Neural cell (in vitro differentiated cells): ENCODE measurements at regions not wholly inside any gene's neighbourhood (a gene's known extent, or its start where the extent isn't known, plus 50 kb on each side); places are given as distances from the start of the nearest gene placed in this dataset.

Source experiments
- H2AFZ ChIP-seq: fragments of 200-600, 300-800 bp; sonication (generic), shearing (Covaris generic); 2 replicates; pipeline ENCODE4 v1.6.0; 2014; ENCODE audit warnings: low read depth, mild to moderate bottlenecking, antibody characterized with exemption, low read length, moderate library complexity
- H3F3A ChIP-seq: fragments of 200-600 bp; shearing (Covaris generic); 2 replicates; pipeline ENCODE4 v1.6.1; 2016; ENCODE audit warnings: mild to moderate bottlenecking, moderate library complexity, mixed read lengths, antibody characterized with exemption, low read length; ENCODE audit not compliant: insufficient read depth, poor library complexity, severe bottlenecking
- H3K27ac ChIP-seq: fragments of 200-600, 300-800 bp; sonication (generic), shearing (Covaris generic); 2 replicates; pipeline ENCODE4 v1.5.1; 2014; ENCODE audit warnings: mild to moderate bottlenecking, low read length, moderate library complexity
- H3K27me3 ChIP-seq: fragments of 300-800, 200-600 bp; sonication (generic), shearing (Covaris generic); 2 replicates; pipeline ENCODE4 v1.6.0; 2014; ENCODE audit warnings: mild to moderate bottlenecking, low read depth, low read length, moderate library complexity; ENCODE audit not compliant: insufficient read depth
- H3K36me3 ChIP-seq: fragments of 300-800, 200-600 bp; sonication (generic), shearing (Covaris generic); 2 replicates; pipeline ENCODE4 v1.5.1; 2014; ENCODE audit warnings: mild to moderate bottlenecking, antibody characterized with exemption, low read length, moderate library complexity; ENCODE audit not compliant: insufficient read depth
- H3K4me2 ChIP-seq: fragments of 300-800, 200-600 bp; sonication (generic), shearing (Covaris generic); 2 replicates; pipeline ENCODE4 v1.6.0; 2014; ENCODE audit warnings: mild to moderate bottlenecking, low read length
- H3K4me3 ChIP-seq: fragments of 300-800, 200-600 bp; sonication (generic), shearing (Covaris generic); 2 replicates; pipeline ENCODE4 v1.5.1; 2014; ENCODE audit warnings: mild to moderate bottlenecking, low read length, moderate library complexity
- H3K79me2 ChIP-seq: fragments of 200-600 bp; shearing (Covaris generic); replicated peaks from 2 replicates; pipeline ENCODE4 v1.6.0; 2014; ENCODE audit warnings: mild to moderate bottlenecking, low read length, moderate library complexity; ENCODE audit not compliant: insufficient read depth
- H3K9ac ChIP-seq: fragments of 300-800, 200-600 bp; sonication (generic), shearing (Covaris generic); 2 replicates; pipeline ENCODE4 v1.6.1; 2016; ENCODE audit warnings: mild to moderate bottlenecking, low read length, mixed read lengths
- H3K9me2 ChIP-seq: fragments of 200-600 bp; shearing (Covaris generic); 2 replicates; pipeline ENCODE4 v1.6.1; 2016; ENCODE audit warnings: mild to moderate bottlenecking, low read length, mixed read lengths; ENCODE audit not compliant: insufficient read depth
- H3K9me3 ChIP-seq: fragments of 200-600, 300-800 bp; sonication (generic), shearing (Covaris generic); 2 replicates; pipeline ENCODE4 v1.6.1; 2016; ENCODE audit warnings: mild to moderate bottlenecking, mixed run types, low read length, moderate library complexity, mixed read lengths
- H4K20me1 ChIP-seq: fragments of 200-600 bp; shearing (Covaris generic); 2 replicates; pipeline ENCODE4 v1.6.1; 2016; ENCODE audit warnings: mild to moderate bottlenecking, mixed run types; ENCODE audit not compliant: insufficient read depth
- EP300 ChIP-seq: fragments of 450-650 bp; conservative IDR thresholded peaks from 2 replicates; pipeline ENCODE4 v1.6.1; 2014; ENCODE audit warnings: antibody characterized with exemption, mild to moderate bottlenecking, moderate library complexity; ENCODE audit not compliant: poor library complexity, severe bottlenecking
- EZH2 ChIP-seq: fragments of 200-600, 300-800 bp; shearing (Covaris generic), sonication (generic); IDR thresholded peaks from 2 replicates; pipeline ENCODE4 v1.6.1; 2014; ENCODE audit warnings: antibody characterized with exemption, low read length, borderline replicate concordance, mild to moderate bottlenecking; ENCODE audit not compliant: insufficient read depth, poor library complexity, severe bottlenecking
- MXI1 ChIP-seq: fragments of 450-650 bp; conservative IDR thresholded peaks from 2 replicates; pipeline ENCODE4 v1.6.1; 2014; ENCODE audit warnings: antibody characterized with exemption, mild to moderate bottlenecking; ENCODE audit not compliant: poor library complexity, severe bottlenecking
- POLR2AphosphoS5 ChIP-seq: IDR thresholded peaks from 2 replicates; pipeline ENCODE4 v1.6.1; 2012
- RAD21 ChIP-seq: fragments of 450-650 bp; conservative IDR thresholded peaks from 2 replicates; pipeline ENCODE4 v1.6.1; 2014; ENCODE audit warnings: antibody characterized with exemption, mild to moderate bottlenecking, moderate library complexity
- SMC3 ChIP-seq: fragments of 450-650 bp; conservative IDR thresholded peaks from 2 replicates; pipeline ENCODE4 v1.6.1; 2014; ENCODE audit warnings: antibody characterized with exemption, mild to moderate bottlenecking, moderate library complexity; ENCODE audit not compliant: poor library complexity
- TAF1 ChIP-seq: IDR thresholded peaks from 2 replicates; pipeline ENCODE4 v1.6.1; 2012; ENCODE audit warnings: low read depth
- TF ChIP-seq, protein P1 (sequence below): IDR thresholded peaks from 2 replicates; pipeline ENCODE4 v1.6.1; 2012; ENCODE audit warnings: borderline replicate concordance
- TF ChIP-seq, protein P2 (sequence below): fragments of 450-650 bp; IDR thresholded peaks from 2 replicates; pipeline ENCODE4 v1.5.1; 2014; ENCODE audit warnings: antibody characterized with exemption, mild to moderate bottlenecking, moderate library complexity; ENCODE audit not compliant: poor library complexity, severe bottlenecking

DNA sequence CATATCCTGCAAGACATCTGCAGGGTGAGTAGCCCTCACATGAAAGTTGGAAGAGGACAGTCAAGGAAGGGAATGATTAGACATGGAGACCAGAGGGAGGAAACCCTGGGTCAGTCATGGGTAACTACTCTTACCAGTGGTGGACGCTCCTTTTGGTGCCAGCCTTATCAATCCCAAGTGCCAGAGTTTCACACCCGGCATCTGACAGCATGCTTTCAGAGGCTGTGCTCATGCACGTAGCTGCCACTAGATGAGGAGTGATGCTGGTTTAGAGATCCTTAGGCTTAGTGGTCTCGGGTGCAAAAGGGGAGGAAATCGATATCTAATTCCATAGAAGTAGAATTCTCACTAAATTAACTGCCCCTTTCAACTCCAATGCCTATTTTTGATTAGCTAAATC is 100.8 kb downstream of the PLCE1 start:
- H3K9me3 ChIP-seq: no peaks in the 10 kb centered on the region
- H3K4me3 ChIP-seq: no peak overlapping the region
- no peaks in the 10 kb centered on the region for H3F3A ChIP-seq
- no peak overlapping the region for H3K27ac ChIP-seq
- H3K9me2 ChIP-seq: no peaks in the 10 kb centered on the region
- no peak overlapping the region for H3K4me2 ChIP-seq
- no peaks in the 10 kb centered on the region for H3K79me2 ChIP-seq
- H4K20me1 ChIP-seq: no peaks in the 10 kb centered on the region
- no peak for TF ChIP-seq EZH2
- TF ChIP-seq MXI1: no peak
- no peak for TF ChIP-seq SMC3
- TF ChIP-seq, protein P1, sequence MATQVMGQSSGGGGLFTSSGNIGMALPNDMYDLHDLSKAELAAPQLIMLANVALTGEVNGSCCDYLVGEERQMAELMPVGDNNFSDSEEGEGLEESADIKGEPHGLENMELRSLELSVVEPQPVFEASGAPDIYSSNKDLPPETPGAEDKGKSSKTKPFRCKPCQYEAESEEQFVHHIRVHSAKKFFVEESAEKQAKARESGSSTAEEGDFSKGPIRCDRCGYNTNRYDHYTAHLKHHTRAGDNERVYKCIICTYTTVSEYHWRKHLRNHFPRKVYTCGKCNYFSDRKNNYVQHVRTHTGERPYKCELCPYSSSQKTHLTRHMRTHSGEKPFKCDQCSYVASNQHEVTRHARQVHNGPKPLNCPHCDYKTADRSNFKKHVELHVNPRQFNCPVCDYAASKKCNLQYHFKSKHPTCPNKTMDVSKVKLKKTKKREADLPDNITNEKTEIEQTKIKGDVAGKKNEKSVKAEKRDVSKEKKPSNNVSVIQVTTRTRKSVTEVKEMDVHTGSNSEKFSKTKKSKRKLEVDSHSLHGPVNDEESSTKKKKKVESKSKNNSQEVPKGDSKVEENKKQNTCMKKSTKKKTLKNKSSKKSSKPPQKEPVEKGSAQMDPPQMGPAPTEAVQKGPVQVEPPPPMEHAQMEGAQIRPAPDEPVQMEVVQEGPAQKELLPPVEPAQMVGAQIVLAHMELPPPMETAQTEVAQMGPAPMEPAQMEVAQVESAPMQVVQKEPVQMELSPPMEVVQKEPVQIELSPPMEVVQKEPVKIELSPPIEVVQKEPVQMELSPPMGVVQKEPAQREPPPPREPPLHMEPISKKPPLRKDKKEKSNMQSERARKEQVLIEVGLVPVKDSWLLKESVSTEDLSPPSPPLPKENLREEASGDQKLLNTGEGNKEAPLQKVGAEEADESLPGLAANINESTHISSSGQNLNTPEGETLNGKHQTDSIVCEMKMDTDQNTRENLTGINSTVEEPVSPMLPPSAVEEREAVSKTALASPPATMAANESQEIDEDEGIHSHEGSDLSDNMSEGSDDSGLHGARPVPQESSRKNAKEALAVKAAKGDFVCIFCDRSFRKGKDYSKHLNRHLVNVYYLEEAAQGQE: no peak
- no peak for TF ChIP-seq RAD21
- TF ChIP-seq TAF1: no peak
- TF ChIP-seq, protein P2, sequence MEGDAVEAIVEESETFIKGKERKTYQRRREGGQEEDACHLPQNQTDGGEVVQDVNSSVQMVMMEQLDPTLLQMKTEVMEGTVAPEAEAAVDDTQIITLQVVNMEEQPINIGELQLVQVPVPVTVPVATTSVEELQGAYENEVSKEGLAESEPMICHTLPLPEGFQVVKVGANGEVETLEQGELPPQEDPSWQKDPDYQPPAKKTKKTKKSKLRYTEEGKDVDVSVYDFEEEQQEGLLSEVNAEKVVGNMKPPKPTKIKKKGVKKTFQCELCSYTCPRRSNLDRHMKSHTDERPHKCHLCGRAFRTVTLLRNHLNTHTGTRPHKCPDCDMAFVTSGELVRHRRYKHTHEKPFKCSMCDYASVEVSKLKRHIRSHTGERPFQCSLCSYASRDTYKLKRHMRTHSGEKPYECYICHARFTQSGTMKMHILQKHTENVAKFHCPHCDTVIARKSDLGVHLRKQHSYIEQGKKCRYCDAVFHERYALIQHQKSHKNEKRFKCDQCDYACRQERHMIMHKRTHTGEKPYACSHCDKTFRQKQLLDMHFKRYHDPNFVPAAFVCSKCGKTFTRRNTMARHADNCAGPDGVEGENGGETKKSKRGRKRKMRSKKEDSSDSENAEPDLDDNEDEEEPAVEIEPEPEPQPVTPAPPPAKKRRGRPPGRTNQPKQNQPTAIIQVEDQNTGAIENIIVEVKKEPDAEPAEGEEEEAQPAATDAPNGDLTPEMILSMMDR: no peak
- no peak for TF ChIP-seq EP300
- no peak for TF ChIP-seq POLR2AphosphoS5
- no peaks in the 10 kb centered on the region for H3K27me3 ChIP-seq
- no peaks in the 10 kb centered on the region for H3K36me3 ChIP-seq
- H3K9ac ChIP-seq: no peak overlapping the region
- H2AFZ ChIP-seq: no peak overlapping the region

DNA sequence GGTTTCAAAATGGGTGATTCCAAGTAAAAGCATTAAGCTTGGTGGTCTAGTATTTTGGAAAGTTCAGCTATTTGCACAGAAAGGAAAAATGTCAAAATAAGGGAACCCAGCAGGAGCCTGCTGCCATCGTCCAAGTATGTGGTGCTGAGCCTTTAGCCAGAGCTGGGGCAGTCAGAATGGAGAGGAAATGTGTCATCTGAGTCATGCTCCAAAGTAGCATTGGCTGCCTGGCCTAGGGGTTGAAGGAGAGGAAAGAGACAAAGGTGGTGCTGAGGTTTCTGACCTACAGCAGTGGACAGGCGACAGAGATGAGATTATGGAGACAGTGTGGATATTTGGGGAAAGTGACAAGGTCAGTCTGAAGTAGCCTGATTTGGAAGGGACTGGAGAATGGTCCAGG is 103.9 kb downstream of the PLCE1 start:
- no peaks in the 10 kb centered on the region for H3K27me3 ChIP-seq
- H3K79me2 ChIP-seq: no peaks in the 10 kb centered on the region
- no peak overlapping the region for H2AFZ ChIP-seq
- no peaks in the 10 kb centered on the region for H3K9me3 ChIP-seq
- no peaks in the 10 kb centered on the region for H4K20me1 ChIP-seq
- no peaks in the 10 kb centered on the region for H3K36me3 ChIP-seq
- no peak overlapping the region for H3K9ac ChIP-seq
- TF ChIP-seq RAD21: no peak
- TF ChIP-seq SMC3: no peak
- TF ChIP-seq EP300: no peak
- TF ChIP-seq, protein P1: no peak
- TF ChIP-seq, protein P2: no peak
- TF ChIP-seq POLR2AphosphoS5: no peak
- TF ChIP-seq TAF1: no peak
- TF ChIP-seq EZH2: no peak
- TF ChIP-seq MXI1: no peak
- H3K4me3 ChIP-seq: no peak overlapping the region
- H3F3A ChIP-seq: no peaks in the 10 kb centered on the region
- no peaks in the 10 kb centered on the region for H3K9me2 ChIP-seq
- H3K27ac ChIP-seq: no peak overlapping the region
- H3K4me2 ChIP-seq: no peak overlapping the region
